Activated CD4-positive, CD25-positive, alpha-beta regulatory T cell treated with anti-CD3 and anti-CD28 coated beads, Interleukin-2, amount 50 U/mL, for 24 hours (primary cell): ENCODE measurements at regions not wholly inside any gene's neighbourhood (a gene's known extent, or its start where the extent isn't known, plus 50 kb on each side); places are given as distances from the start of the nearest gene placed in this dataset.
"Not testable (repeated sequence)": the region's sequence is repeated elsewhere in the genome, so short reads cannot be mapped to it uniquely, and the experiment has no call there.

ENCODE experiments used
- ATAC-seq, 2 donors: fragments of 150-1000 bp; cut with Tn5 transposase; one replicate each; pipeline ENCODE4 v1.10.0; 2021; ENCODE audit warnings: mild to moderate bottlenecking in 1 of 2, moderate library complexity in 1 of 2

DNA sequence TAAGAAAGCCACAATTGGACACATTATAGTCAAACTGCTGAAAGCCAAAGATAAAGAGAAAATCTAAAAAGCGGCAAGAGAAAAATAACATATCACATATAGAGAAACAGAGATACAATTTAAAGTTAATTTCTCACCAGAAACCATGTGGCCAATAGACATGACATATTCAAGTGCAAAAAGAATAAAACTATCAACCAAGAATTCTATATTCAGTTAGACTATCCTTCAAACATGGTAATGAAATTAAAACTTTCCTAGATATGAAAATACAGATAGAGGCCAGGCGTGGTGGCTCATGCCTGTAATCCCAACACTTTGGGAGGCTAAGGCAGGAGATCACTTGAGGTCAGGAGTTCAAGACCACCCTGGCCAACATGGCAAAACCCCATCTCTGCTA is 129.1 kb upstream of the RNF32 start:
- ATAC-seq = no peak

DNA sequence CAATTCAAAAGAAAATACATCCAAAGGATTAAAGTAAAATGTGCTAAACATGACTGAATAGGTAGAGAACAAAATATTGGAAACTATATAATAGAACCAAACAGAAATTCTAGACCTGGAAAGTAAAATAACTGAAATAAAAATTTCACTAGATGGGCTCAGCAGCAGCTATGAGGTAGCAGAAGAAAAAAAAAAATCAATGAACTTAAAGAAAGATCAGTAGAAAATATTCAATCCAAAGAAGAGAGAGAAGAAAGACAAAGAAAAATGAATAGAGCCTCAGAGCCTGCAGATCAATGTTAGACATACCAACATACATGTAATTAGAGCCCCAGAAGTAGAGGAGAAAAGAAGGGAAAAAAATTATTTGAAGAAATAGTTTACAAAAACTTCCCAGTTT is 129.6 kb upstream of the RNF32 start:
- ATAC-seq = no peak

DNA sequence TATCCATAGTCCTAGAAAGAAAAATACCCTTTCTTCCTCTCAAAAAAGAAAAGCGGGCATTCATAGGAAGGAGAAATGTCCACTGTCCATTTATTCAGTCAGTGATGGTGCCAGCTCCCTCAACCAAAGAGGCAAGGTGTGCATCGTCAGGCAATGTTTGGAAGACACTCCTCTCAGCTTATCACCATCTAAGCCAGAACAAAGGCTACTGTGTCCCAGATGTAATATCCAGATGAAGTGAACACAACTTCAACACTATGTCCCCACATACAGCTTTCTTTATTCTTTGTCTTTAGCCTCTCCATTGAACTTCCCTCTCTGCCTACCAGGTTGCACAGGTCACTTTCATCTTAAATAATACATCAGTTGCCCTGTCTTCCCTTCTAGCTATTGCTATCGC is 131.4 kb upstream of the RNF32 start:
- ATAC-seq = no peak

DNA sequence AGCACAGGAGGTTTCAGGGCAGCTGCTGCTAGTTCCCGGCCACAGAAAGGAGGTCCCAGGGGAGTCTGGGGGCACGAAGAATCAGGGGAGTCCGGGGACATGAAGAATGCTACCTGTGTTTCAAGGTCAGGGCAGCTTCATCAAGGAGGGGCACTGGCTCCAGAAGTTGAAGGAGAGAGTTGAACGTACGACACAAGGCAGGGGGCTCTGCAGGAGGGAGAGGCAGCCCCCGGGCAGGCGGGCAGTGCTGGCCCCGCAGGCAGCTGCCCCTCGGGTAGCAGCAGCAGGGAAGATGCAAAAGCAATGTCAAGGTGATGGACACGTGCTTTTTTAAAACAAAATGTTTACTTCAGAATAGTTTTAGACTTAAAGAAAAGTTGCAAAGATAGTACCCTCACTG is 134.7 kb upstream of the RNF32 start:
- ATAC-seq = no peak

DNA sequence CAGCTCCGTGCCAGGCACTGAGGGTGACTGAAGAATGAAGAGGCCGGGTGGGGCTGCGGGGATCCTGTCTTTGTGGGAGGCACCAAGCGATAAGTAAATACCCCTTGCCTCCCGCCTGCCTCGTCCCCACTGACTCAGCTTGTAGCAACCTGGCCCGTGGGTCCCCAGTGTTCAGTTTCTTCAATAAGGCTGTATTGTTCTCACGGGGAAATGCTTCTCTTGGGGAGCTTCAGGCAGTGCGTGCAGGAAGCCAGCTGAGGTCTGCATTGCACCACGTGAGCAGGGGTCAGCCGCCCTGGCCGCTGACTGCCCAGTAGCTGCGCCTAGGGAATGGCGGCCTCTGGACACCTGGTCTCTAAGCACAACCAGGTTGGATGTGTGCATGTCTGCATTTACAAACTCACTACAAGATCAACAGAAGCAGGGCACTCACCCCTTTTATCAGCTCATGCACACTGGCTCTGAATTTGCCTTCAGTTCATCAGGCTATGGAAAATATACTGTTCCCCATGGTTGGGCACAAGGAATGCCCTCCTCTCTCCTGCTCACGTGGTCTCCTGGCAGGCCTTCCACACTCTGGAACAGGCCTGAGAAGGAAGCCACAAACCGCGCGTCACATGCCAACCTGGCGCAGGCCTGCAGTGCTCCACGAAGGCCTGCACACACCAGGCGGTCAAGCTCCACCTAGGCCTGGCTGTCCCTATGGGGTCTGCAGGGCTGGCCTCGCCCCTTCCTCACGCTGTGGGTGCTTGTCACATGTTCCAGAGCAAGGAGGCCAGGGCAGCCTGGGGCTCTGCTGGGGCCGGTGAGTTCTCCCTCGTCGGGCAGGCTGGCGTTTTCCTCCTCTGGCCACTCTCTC is 135.7 kb upstream of the RNF32 start:
- ATAC-seq = no peak

DNA sequence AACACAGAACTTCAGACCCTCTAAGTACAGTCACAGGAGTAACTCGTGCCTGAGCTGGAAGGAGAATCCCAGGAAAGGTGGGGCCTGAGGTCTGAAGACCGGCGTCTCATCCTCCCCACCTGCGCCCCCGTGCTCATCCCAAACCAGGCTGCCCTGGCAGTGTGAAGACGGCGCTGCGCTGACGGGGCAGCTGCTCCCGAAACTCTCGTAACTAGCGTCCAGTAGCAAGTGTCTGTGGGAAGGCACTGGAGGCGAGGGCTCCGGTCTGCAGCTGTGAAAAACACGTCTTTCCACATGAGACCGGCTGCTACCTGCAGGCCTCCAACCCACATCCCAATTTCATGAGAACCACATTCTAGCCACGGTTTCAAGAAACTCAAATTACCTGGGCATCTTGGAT is 136.6 kb upstream of the RNF32 start:
- ATAC-seq = no peak

DNA sequence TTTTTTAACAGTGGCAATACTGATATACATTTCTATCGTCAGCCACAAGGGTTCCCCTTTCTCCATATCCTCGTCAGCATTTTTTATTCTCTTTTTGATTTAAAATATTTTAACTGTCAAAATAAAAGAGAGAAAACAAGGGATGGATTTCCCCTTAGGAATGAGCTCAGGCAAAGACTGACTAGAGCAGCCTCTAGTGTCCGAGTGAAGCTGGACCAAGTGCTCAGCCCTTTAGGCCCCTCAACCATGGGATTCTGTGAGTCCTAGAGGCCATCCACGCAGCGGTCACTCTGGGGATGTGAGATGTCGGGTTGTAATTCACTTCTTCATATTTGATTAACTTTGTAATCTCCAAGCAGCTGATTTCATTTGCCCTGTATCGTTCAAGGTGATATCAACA is 137.4 kb upstream of the RNF32 start:
- no peak for ATAC-seq

DNA sequence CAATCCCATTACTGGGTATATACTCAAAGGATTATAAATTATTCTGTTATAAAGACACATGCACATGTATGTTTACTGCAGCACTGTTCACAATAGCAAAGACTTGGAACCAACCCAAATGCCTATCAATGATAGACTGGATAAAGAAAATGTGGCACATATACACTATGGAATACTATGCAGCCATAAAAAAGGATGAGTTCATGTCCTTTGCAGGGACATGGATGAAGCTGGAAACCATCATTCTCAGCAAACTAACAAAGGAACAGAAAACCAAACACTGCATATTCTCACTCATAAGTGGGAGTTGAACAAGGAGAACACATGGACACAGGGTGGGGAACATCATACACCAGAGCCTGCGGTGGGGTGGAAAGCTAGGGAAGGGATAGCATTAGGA is 138.8 kb upstream of the RNF32 start:
- not testable (repeated sequence) for ATAC-seq

DNA sequence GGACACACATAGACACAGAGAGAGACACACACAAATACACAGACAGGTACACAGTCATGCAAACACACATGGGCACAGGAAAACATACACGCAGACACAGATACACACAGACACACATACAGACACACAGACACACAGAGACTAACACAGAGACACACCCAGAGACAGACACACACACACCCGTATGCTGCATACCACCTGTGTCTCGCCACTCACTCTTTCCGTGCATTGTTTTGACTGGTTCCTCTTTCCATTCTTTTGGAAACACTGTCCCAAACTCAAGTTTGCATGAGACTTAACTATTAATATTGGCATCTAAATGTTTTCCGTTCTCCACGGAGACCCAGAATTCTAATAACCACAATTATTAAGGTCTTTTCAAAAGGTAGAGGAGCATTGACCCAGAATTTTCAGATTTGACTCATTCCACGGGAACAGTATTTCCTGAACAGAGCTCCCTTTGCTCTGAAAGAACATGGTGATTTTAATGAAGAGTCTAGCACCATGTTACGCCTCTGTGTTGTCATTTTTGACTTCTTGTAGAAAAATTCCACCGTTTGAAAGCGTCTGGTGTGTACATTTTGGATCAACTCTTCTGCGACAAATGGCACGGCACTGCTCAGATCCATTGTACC is 141.2 kb upstream of the RNF32 start:
- no peak for ATAC-seq

DNA sequence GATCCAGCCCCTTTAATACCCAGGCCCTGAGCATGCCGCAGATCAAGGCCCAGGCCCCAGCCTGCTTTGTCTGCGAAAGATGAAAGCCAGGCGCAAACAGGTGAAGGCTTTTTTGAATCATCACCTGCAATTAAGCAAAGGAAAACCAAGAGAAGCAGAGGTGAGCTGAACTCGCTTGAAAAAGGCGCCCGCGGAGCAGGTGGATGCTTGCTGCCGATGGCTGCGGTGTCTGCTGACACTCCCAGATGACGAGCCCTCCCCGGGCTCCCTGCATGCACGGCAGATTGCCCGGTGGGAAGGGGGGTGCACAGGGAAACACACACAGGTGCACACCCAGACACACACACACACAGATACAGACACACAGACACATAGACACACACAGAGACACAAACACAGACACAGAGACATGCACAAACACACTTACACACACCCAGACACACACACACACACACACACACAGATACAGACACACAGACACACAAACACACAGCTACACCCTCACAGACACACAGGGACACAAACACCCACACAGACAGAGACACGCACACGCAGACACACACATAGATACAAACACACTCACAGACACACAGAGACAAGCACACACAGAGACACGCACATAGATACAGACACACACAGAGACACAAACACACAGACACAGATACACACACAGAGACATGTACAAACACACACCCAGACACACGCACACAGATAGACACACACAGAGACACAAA is 142.6 kb upstream of the RNF32 start:
- ATAC-seq = no peak

DNA sequence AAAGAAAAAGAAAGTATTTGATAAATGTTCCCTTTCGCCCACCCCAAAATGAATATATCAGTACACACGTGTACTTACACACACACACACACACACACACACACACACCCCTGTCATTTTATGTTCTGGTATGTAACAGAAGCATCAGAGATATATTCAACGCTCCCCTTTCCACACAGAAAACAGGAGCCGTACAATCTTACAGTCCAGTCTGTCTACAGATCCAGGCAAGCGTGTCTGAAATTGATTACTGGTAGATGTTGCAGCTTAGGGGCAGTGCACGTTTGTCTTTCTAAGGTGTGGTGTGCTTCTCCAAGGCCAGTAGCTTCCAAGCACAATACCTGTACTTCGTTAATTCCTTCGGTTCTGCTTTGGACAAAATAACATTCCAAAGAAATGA is 143.7 kb upstream of the RNF32 start:
- no peak for ATAC-seq

DNA sequence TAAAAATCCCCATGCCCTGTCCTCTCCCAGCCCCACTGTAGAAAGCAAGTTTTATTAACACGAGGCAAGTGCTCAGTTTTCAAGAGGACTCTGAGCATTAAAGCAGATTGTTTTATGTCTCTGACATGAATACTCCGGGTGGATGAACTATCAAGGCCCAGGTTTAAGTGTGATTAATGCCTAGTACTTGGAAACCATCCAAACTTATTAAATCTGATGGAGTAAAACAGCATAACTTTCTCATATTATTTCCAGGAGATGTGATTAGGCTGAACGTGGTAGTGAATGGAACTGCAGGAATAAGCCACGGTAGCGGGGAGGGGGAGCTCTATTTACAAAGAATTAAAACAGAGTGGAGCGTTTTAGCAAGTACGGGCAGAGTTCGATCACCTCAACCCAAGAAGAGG is 144.2 kb upstream of the RNF32 start:
- no peak for ATAC-seq

DNA sequence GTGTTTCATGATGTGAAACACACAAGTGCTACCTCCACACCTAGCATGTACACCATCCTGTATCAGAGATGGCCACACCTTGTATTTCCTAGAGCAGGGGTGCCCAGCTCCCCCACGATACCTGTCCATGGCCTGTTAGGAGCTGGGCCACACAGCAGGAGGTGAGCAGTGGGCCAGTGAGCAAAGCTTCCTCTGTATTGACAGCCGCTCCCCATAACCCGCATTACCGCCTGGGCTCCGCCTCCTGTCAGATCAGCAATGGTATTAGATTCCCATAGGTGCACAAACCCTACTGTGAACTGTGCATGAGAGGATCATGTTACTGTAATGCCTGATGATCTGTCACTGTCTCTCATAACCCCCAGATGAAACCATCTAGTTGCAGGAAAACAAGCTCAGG is 145.6 kb upstream of the RNF32 start:
- no peak for ATAC-seq

DNA sequence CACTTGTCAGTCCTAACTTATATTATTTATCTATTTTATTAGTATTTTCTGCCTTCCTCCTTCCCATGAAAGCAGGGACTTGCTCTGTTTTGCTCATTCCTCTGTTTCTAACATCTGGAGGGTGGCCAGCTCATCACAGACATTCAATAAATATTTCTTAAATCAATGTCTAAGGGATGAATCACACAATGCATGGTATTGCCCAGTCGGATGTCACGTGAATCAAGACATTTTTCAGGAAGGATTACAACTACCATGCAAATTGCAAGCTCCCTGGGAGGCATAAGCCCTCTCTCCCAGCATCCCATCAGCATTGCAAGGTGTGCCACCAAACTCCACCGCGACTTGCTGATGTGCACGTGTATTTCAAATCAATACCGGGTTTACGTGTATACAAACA is 146.6 kb upstream of the RNF32 start:
- no peak for ATAC-seq

DNA sequence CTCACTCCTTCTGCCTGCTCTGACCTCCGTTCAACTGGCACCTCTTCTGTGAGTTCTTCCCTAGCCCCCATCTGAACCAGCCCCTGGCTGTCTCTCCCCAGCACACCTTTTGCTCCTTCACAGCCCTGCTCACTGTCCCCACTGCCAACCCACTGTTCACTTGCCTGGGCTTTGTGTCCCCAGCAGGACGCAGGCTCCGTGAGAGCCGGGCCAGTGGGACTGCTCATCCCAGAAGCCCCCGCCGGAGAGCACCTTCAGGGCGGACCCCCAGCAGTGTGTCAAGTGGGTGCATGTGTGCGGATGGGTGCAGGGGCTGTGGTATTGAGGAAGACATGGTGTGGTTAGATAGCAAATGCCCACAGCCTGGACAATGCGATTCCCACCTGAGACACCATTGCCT is 148.4 kb upstream of the RNF32 start:
- ATAC-seq = no peak

DNA sequence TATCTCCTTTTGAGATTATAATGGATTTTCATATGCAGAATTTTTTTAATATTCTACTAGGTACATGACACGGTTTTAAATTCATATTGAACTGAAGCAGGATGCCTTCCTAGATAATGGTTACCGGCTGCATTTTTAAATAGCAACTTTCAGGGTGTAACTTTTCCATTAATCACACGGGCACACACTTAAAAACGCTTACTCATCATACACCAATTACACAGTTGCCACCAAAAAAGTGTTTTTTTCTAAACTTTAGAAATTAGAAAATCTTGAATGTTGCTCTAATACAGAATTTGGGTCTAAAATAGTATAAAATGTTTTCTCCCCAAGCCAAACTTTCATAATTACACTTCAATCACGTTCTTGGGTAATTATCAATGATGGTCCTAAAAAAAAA is 149.1 kb upstream of the RNF32 start:
- no peak for ATAC-seq

DNA sequence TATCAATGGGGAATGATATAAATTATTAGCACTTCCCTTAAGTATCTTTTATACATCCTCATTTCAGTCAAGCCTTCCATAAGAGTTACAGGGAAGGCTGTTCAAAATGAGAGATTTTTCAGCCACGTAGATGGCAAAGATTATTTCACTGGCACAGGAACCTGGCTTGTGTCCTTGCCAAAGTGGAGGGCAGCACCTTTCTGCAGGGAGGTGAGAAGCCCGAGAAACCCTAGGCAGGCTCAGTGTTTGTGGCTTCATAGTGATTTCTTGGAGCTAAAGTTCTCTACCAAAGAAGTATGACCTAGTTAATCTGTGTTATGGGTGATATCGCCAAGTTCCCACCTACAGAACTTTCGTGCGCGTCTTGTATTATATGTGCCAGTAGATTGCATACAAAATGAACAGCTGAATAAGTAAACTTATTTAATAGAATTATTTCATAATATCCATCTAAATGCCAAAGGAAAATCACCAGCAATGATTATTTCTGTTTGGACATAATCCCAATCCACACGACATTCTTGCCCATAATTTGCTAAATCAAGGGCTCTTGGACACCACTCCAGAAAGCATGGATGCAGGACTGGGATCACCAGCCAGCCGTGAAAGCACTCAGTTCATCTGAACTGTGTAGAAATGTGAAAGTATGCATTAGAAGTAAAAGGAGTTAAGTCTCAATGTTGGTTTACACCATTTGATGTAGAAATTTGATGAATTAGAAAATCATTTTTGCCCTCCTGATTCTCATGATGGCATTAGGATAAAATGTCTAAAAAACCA is 150.4 kb upstream of the RNF32 start:
- no peak for ATAC-seq

DNA sequence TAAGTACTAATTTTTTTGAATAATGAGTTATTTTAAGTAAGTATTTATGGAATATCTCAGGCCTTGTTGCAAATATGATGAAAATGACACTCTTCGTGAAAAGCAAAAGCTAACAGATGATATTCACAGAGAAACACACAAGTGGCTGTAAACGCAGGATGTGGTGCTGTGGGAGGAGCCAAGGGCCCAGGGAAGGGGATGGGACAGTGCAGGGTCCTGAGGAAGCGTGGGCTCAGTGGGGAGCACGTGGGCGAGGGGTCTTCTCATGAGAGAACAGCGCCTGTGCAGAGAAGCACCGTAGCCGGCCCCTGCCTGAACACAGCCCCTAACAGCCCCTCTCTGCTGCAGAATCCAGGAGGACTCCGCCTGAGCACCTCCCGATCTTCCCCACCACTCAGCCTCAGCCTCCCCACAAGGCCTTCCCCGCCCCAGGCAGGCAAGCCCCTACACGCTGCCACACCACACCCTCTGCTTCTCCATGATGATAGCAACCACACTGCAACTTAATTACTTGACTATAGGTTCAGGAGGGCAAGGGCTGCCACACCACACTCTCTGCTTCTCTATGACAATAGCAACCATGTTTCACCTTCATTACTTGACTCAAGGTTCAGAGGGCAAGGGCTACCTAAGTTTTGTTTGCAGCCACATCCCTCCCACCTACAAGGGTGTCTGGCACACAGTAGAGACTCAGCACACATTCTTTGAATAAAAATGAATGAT is 152.6 kb upstream of the RNF32 start:
- no peak for ATAC-seq

DNA sequence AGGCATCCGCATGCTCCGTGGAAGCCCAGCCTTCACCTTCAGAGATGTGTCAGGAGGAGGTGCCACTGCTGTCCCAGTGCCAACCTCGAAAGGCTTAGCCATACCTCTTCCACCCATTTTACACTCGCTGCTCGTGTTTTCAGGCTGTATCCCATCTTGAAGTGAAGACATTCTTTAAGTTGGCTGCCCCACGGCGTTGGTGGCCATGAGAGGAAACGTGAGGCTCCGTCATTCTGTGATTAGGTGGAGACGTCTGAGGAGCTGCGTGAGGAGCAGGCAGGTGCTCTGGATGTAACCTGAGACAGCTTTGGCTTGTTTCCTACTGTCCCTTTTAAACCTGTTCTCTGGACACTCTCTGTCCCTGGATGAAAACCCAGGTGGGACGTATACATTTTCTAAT is 159.9 kb upstream of the RNF32 start:
- no peak for ATAC-seq

DNA sequence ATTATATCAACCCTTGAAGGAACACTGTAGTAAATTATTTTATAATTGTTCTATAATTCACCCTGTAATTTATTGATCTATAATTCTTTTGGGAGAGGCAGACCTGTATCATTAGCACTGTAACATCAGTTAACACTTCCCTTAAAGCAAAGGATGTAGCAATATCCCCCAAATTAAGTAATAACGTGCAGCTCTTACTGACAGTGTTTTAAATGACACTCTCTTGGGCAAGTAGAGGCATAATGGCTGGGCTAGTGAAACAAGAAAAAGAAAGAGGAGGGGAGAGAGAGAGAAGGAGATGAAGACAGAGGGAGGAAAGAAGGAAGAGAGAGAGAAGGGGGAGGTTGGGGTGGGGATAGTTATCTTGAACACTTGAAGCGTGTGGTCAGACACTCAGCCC is 161.0 kb upstream of the RNF32 start:
- ATAC-seq = no peak

DNA sequence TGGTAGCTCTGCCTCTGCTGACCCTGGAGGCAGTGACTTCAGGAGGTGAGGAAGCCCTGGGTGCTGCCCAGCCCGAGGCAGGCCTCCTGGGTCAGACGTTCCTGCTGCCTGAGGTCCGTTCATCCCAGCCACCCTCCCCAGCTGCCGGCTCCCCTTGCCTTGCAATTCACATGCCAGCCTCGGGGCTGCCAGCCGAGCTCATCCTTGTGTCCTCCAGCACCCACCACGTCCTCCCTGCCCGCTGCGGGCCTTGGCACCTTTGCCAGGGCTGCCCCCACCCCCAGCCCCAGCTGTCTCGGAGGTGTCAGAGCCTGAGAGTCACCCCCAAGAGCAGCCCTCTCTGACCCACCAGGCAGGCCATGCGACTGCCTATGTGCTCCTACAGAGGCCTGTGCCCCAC is 162.1 kb upstream of the RNF32 start:
- no peak for ATAC-seq

DNA sequence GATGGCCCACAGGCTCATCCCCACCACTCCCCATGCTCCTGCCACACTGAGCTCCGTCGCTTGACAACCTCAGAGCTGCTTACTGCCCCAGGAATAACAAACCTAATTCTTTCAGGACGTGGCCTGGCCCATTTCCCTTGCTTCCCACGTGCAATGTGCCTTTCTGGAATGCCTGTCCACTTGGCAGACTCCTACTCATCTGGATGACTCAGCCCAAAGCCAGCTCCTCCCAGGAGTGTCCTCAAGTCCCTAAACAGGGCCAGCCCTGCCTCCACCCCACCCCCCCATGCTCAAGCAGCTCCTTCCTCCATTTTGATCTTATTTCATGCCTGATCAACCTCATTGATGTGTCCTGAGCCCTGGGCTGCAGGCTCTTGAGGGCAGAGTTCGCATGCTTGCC is 164.9 kb upstream of the RNF32 start:
- ATAC-seq = no peak

DNA sequence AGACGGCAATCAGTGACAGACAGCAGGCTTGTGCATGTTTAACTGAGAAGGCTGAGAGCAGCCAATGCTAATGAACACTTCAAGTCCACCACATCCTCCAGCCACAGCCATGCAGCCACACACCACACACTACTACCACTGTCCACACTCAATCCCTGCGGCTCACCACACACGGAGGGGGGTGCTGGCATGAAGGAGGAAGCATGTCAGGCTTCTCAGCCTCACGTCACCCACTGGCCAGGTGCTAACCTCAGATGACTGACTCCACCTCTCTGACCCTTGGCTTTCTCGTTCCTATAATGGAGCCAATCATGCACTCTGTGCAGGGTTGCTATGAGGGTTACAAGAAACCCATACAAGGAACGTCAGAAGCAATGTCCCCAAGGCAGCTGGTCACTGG is 165.4 kb upstream of the RNF32 start:
- no peak for ATAC-seq
